Psoas muscle (tissue), 7 donors: ENCODE measurements at regions not wholly inside any gene's neighbourhood (a gene's known extent, or its start where the extent isn't known, plus 50 kb on each side); places are given as distances from the start of the nearest gene placed in this dataset.
A peak's percentile ranks its signal among the peaks of the same experiment; 100 is the strongest.

Source experiments
- ATAC-seq, 4 donors: fragments of 200-7000 bp; cut with Tn5 transposase; one replicate each; pipeline ENCODE4 v1.9.1; 2020; ENCODE audit warnings: moderate library complexity in 3 of 4, mild to moderate bottlenecking in 2 of 4
- DNase-seq, 2 donors: peaks; one replicate each; pipeline ENCODE4 v3.0.0-alpha.2; 2020
- H3K27ac ChIP-seq: fragments of 200-600 bp; one replicate; pipeline ENCODE4 v1.8.0; 2022
- H3K27me3 ChIP-seq, 3 donors: fragments of 200-600 bp in 1 of 3; one replicate each; pipeline versions ENCODE4 v1.6.1 to v1.8.0; 2013 to 2022; ENCODE audit warnings: low read length in 2 of 3, mild to moderate bottlenecking in 2 of 3, moderate library complexity in 1 of 3; ENCODE audit not compliant: insufficient read depth in 3 of 3
- H3K36me3 ChIP-seq, 2 donors: fragments of 200-600 bp in 1 of 2; one replicate each; pipeline versions ENCODE4 v1.6.1 to v1.8.0; 2013 to 2022; ENCODE audit warnings: low read depth in 1 of 2, mild to moderate bottlenecking in 1 of 2, moderate library complexity in 1 of 2; ENCODE audit not compliant: insufficient read depth in 1 of 2
- H3K4me1 ChIP-seq: fragments of 200-600 bp; one replicate; pipeline ENCODE4 v1.8.0; 2022
- H3K4me3 ChIP-seq: fragments of 200-600 bp; one replicate; pipeline ENCODE4 v1.8.0; 2022; ENCODE audit warnings: mild to moderate bottlenecking
- H3K9me3 ChIP-seq: fragments of 200-600 bp; one replicate; pipeline ENCODE4 v1.8.0; 2022
- CTCF ChIP-seq: fragments of 200-600 bp; IDR thresholded peaks from one replicate; pipeline ENCODE4 v1.8.0; 2022; ENCODE audit warnings: antibody characterized with exemption
- WGBS, 3 donors: extraction: QIAGEN DNeasy Blood & Tissue Kit; methylation state at CpG; one replicate each; pipeline versions ENCODE4 v1.1.6 to v1.1.7; 2013; 5-methylcytosine and 5-hydroxymethylcytosine counted together
- intact Hi-C, 2 donors: fragments of 100-400 bp; cut with DNase I; formaldehyde crosslinking; loops; one replicate each; pipeline versions ENCODE4 v1.11.0 to v1.14.2; 2022
- donor health status: healthy with polysubstance abuse.
- donor health status: DM: no; HTN: no; CAD: no; lungs with moderate emphysema.
- donor health status: Bipolar disorder and iron deficiency.
- donor health status: healthy.
- donor health status: DM: yes; HTN: yes; CAD: no.
- donor health status: DM: no; HTN: no; CAD: no.
- donor health status: DM: yes; HTN: yes; CAD: no.

- Histone ChIP-seq H3K36me3 (no peaks in the 10 kb centered on the region), H3K27ac (no peak overlapping the region), H3K27me3 (no peaks in the 10 kb centered on the region), H3K4me1 (no peaks in the 10 kb centered on the region), H3K4me3 (no peak overlapping the region), H3K9me3 (no peaks in the 10 kb centered on the region)
- ATAC-seq: no peak
- WGBS, 3 donors: 47 to 53% (median 49%) methylated on average over 1 of the region's 1 CpG
- no peak for DNase-seq
- TF ChIP-seq CTCF: no peak
- intact Hi-C loops: no loop called here
These were observed 102.2 kb upstream of the CTTNBP2 start for GRCh38 chr7:117975476-117975875.

- DNase-seq (no peak), ATAC-seq (no peak)
- no peak for TF ChIP-seq CTCF
- Histone ChIP-seq H3K27me3 (no peaks in the 10 kb centered on the region), H3K36me3 (no peaks in the 10 kb centered on the region), H3K9me3 (no peaks in the 10 kb centered on the region), H3K4me3 (no peak overlapping the region), H3K4me1 (no peaks in the 10 kb centered on the region), H3K27ac (no peak overlapping the region)
- WGBS, 3 donors: 73 to 83% (median 76%) methylated on average over 4 of the region's 4 CpGs
- intact Hi-C loops: no loop called here
These were observed 106.8 kb upstream of the CTTNBP2 start for GRCh38 chr7:117979954-117980497.

- H3K27me3 ChIP-seq: no peaks in the 10 kb centered on the region
- H3K36me3 ChIP-seq: no peaks in the 10 kb centered on the region
- H3K4me3 ChIP-seq: no peak overlapping the region
- intact Hi-C loops: no loop called here
- 39 to 42% (median 42%) methylated on average over 11 of the region's 11 CpGs for WGBS, 3 donors
- no peak for TF ChIP-seq CTCF
- H3K27ac ChIP-seq: no peak overlapping the region
- H3K9me3 ChIP-seq: no peaks in the 10 kb centered on the region
- DNase-seq (no peak), ATAC-seq (no peak)
- H3K4me1 ChIP-seq: no peaks in the 10 kb centered on the region
These were observed 109.1 kb upstream of the CTTNBP2 start for GRCh38 chr7:117982071-117983055.

GRCh38 chr7:117986645-117987269 is 113.5 kb upstream of the CTTNBP2 start:
- Histone ChIP-seq H3K4me1 (no peaks in the 10 kb centered on the region), H3K4me3 (no peak overlapping the region), H3K27ac (no peak overlapping the region), H3K9me3 (no peaks in the 10 kb centered on the region), H3K36me3 (no peaks in the 10 kb centered on the region), H3K27me3 (no peaks in the 10 kb centered on the region)
- DNase-seq (peak in 1 of 2 donors; percentile 24), ATAC-seq (peak in 1 of 4 donors; percentile 29)
- intact Hi-C loops: no loop called here
- WGBS, 3 donors: 79 to 88% (median 82%) methylated on average over 2 of the region's 2 CpGs
- TF ChIP-seq CTCF: no peak
